ENCODE measurements at regions not wholly inside any gene's neighbourhood (a gene's known extent, or its start where the extent isn't known, plus 50 kb on each side); places are given as distances from the start of the nearest gene placed in this dataset.

GRCh38 chr3:10632125-10632524 lies 126.7 kb upstream of the ATP2B2 start:
- POLR2A ChIA-PET = no interaction called here
- RAD21 ChIA-PET (ENCODE audit: low non-redundant PET in 1 of 2, low total read pairs in 2 of 2, uncharacterized antibody in 2 of 2, unreplicated experiment in 2 of 2) = no interaction called here
- intact Hi-C loops (cut with micrococcal nuclease) = no loop called here
- Histone ChIP-seq H3K27me3 (ENCODE audit: insufficient read depth, low read length) (no peaks in the 10 kb centered on the region), H3K27ac (ENCODE audit: low read depth, low read length) (no peak overlapping the region), H3K79me2 (ENCODE audit: insufficient read depth, low read length) (no peaks in the 10 kb centered on the region), H3K4me1 (ENCODE audit: control insufficient read depth in 1 of 2, insufficient read depth in 2 of 2, low read length in 2 of 2) (peaks cover 8 to 14% of the 10 kb centered on the region in 2 experiments; a peak in 3 of 4 replicates), H3K36me3 (ENCODE audit: control insufficient read depth in 1 of 2, insufficient read depth in 2 of 2, low read length in 2 of 2) (no peaks in the 10 kb centered on the region), H3K9me2 (ENCODE audit: insufficient read depth) (no peaks in the 10 kb centered on the region), H4K20me1 (ENCODE audit: insufficient read depth) (no peaks in the 10 kb centered on the region), H3K4me2 (ENCODE audit: low read length) (no peak overlapping the region), H3K9me3 (ENCODE audit: control insufficient read depth in 1 of 2, insufficient read depth in 1 of 2, low read depth in 1 of 2, low read length in 2 of 2) (no peaks in the 10 kb centered on the region), H3K9ac (ENCODE audit: low read length) (no peak overlapping the region), H2AFZ (ENCODE audit: low read depth, low read length, poor library complexity, severe bottlenecking) (no peak overlapping the region), H3K4me3 (replicated peaks in 1 of 2; ENCODE audit: low read depth in 1 of 2, low read length in 2 of 2) (no peak overlapping the region)
- CTCF ChIA-PET = no interaction called here
- TF ChIP-seq ZNF274 (IDR thresholded peaks at IDR 0.05; ENCODE audit: low read depth, low read length) = no peak
- no peak for TF ChIP-seq SP1 (IDR thresholded peaks at IDR 0.05; ENCODE audit: low read depth)
- TF ChIP-seq, protein P1, sequence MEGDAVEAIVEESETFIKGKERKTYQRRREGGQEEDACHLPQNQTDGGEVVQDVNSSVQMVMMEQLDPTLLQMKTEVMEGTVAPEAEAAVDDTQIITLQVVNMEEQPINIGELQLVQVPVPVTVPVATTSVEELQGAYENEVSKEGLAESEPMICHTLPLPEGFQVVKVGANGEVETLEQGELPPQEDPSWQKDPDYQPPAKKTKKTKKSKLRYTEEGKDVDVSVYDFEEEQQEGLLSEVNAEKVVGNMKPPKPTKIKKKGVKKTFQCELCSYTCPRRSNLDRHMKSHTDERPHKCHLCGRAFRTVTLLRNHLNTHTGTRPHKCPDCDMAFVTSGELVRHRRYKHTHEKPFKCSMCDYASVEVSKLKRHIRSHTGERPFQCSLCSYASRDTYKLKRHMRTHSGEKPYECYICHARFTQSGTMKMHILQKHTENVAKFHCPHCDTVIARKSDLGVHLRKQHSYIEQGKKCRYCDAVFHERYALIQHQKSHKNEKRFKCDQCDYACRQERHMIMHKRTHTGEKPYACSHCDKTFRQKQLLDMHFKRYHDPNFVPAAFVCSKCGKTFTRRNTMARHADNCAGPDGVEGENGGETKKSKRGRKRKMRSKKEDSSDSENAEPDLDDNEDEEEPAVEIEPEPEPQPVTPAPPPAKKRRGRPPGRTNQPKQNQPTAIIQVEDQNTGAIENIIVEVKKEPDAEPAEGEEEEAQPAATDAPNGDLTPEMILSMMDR (IDR thresholded peaks at IDR 0.05 in 2 of 3, conservative IDR thresholded peaks at IDR 0.05 in 1 of 3; ENCODE audit: borderline replicate concordance in 1 of 3, insufficient read depth in 1 of 3, low read depth in 2 of 3, low read length in 2 of 3) = no peak
- TF ChIP-seq POLR2AphosphoS5 (IDR thresholded peaks at IDR 0.05; ENCODE audit: low read depth, low read length) = no peak
- no peak for TF ChIP-seq TCF7L2 (IDR thresholded peaks at IDR 0.05; ENCODE audit: borderline replicate concordance, extremely low read depth, insufficient read depth, insufficient read length)
- no peak for TF ChIP-seq ATF3 (IDR thresholded peaks at IDR 0.05)
- no peak for TF ChIP-seq CEBPB (IDR thresholded peaks at IDR 0.05; ENCODE audit: low read depth)
- TF ChIP-seq, protein P2, sequence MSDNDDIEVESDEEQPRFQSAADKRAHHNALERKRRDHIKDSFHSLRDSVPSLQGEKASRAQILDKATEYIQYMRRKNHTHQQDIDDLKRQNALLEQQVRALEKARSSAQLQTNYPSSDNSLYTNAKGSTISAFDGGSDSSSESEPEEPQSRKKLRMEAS (IDR thresholded peaks at IDR 0.05) = no peak
- no peak for TF ChIP-seq EGR1 (IDR thresholded peaks at IDR 0.05; ENCODE audit: low read depth)
- TF ChIP-seq ZBTB33 (IDR thresholded peaks at IDR 0.05; ENCODE audit: extremely low read depth, insufficient replicate concordance, low read length) = no peak
- TF ChIP-seq EZH2phosphoT487 (IDR thresholded peaks at IDR 0.05; ENCODE audit: borderline replicate concordance) = no peak
- TF ChIP-seq EZH2 (IDR thresholded peaks at IDR 0.05) = no peak
- no peak for TF ChIP-seq REST (IDR thresholded peaks at IDR 0.05; ENCODE audit: low read depth)
- TF ChIP-seq SIN3A (IDR thresholded peaks at IDR 0.05; ENCODE audit: low read depth) = no peak
- no peak for TF ChIP-seq POLR2A (IDR thresholded peaks at IDR 0.05; ENCODE audit: borderline replicate concordance, extremely low read depth, insufficient read depth, insufficient read length)
- BruUV-seq (replicated peaks) = no TSS peak
- no peak for ATAC-seq
- DNase-seq (ENCODE audit: low read depth, low spot score) = no peak

All from HCT116 (cell line).